ENCODE measurements at regions not wholly inside any gene's neighbourhood (a gene's known extent, or its start where the extent isn't known, plus 50 kb on each side); places are given as distances from the start of the nearest gene placed in this dataset.
"Not testable (repeated sequence)": the region's sequence is repeated elsewhere in the genome, so short reads cannot be mapped to it uniquely, and the experiment has no call there.

DNA sequence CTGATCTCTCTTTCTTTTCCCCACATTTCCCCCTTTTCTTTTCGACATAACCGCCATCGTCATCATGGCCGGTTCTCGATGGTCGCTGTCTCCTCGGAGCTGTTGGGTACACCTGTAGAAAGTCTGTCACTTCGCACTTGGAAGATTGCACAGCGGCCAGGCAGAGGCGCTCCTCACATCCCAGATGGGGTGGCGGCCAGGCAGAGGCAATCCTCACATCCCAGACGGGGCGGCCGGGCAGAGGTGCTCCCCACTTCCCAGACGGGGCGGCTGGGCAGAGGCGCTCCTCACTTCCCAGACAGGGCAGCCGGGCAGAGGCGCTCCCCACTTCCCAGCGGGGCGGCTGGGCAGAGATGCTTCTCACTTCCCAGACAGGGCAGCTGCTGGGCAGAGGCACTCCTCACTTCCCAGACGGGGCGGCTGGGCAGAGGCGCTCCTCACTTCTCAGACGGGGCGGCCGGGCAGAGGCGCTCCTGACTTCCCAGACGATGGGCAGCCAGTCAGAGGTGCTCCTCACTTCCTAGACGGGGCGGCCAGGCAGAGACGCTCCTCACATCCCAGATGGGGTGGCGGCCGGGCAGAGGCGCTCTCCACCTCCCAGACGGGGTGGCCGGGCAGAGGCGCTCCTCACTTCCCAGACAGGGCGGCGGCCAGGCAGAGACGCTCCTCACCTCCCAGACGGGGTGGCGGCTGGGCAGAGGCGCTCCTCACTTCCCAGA lies 110.7 kb downstream of the C5orf15 start:
- not testable (repeated sequence) for TF ChIP-seq POLR2A (IDR thresholded peaks at IDR 0.05; ENCODE audit: low read depth); POLR2AphosphoS5 (IDR thresholded peaks at IDR 0.05); EP300 (IDR thresholded peaks at IDR 0.05)
- TF ChIP-seq, protein P1, sequence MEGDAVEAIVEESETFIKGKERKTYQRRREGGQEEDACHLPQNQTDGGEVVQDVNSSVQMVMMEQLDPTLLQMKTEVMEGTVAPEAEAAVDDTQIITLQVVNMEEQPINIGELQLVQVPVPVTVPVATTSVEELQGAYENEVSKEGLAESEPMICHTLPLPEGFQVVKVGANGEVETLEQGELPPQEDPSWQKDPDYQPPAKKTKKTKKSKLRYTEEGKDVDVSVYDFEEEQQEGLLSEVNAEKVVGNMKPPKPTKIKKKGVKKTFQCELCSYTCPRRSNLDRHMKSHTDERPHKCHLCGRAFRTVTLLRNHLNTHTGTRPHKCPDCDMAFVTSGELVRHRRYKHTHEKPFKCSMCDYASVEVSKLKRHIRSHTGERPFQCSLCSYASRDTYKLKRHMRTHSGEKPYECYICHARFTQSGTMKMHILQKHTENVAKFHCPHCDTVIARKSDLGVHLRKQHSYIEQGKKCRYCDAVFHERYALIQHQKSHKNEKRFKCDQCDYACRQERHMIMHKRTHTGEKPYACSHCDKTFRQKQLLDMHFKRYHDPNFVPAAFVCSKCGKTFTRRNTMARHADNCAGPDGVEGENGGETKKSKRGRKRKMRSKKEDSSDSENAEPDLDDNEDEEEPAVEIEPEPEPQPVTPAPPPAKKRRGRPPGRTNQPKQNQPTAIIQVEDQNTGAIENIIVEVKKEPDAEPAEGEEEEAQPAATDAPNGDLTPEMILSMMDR (IDR thresholded peaks at IDR 0.05) = not testable (repeated sequence)
